HK-2 (cell line): ENCODE measurements at regions not wholly inside any gene's neighbourhood (a gene's known extent, or its start where the extent isn't known, plus 50 kb on each side); places are given as distances from the start of the nearest gene placed in this dataset.
"Not testable (repeated sequence)": the region's sequence is repeated elsewhere in the genome, so short reads cannot be mapped to it uniquely, and the experiment has no call there.

Experiments used
- DNase-seq: peaks from one replicate; pipeline ENCODE4 v3.0.0-alpha.2; 2018; ENCODE audit not compliant: unreplicated experiment

GRCh38 chr10:56104487-56104886, 256.6 kb downstream of the ZWINT start:
- no peak for DNase-seq

- no peak for DNase-seq
Observed at GRCh38 chr10:56096226-56096517, 264.9 kb downstream of the ZWINT start.

GRCh38 chr10:56095506-56096225, 265.4 kb downstream of the ZWINT start:
- no peak for DNase-seq

- DNase-seq, result not testable (repeated sequence)
Observed at GRCh38 chr10:56093645-56094044, 267.4 kb downstream of the ZWINT start.

- DNase-seq, result no peak
Observed at GRCh38 chr10:56091872-56092271, 269.2 kb downstream of the ZWINT start.

GRCh38 chr10:56090914-56091540, 270.0 kb downstream of the ZWINT start:
- no peak for DNase-seq

GRCh38 chr10:56085406-56086122, 275.5 kb downstream of the ZWINT start:
- no peak for DNase-seq

GRCh38 chr10:56082169-56082568, 278.9 kb downstream of the ZWINT start:
- DNase-seq, result no peak

GRCh38 chr10:56068473-56069263, 292.4 kb downstream of the ZWINT start:
- DNase-seq, result no peak

- DNase-seq, result no peak
Observed at GRCh38 chr10:56068040-56068439, 293.0 kb downstream of the ZWINT start.

GRCh38 chr10:56063642-56064041, 297.4 kb downstream of the ZWINT start:
- no peak for DNase-seq

GRCh38 chr10:56057860-56058259, 303.2 kb downstream of the ZWINT start:
- no peak for DNase-seq

- DNase-seq, result no peak
Observed at GRCh38 chr10:56035489-56035888, 325.6 kb downstream of the ZWINT start.

- DNase-seq, result no peak
Observed at GRCh38 chr10:56028298-56029132, 332.5 kb downstream of the ZWINT start.

GRCh38 chr10:56012101-56012500, 349.0 kb downstream of the ZWINT start:
- DNase-seq, result no peak

- no peak for DNase-seq
Observed at GRCh38 chr10:56003555-56003954, 357.5 kb downstream of the ZWINT start.

- DNase-seq, result no peak
Observed at GRCh38 chr10:55989188-55989587, 371.9 kb downstream of the ZWINT start.

GRCh38 chr10:55979203-55979602, 381.9 kb downstream of the ZWINT start:
- DNase-seq, result no peak

- no peak for DNase-seq
Observed at GRCh38 chr10:55966101-55966500, 395.0 kb downstream of the ZWINT start.

GRCh38 chr10:55943403-55943802, 417.7 kb downstream of the ZWINT start:
- DNase-seq, result no peak

- DNase-seq, result no peak
Observed at GRCh38 chr10:55929291-55929690, 431.8 kb downstream of the ZWINT start.
